ENCODE measurements at regions not wholly inside any gene's neighbourhood (a gene's known extent, or its start where the extent isn't known, plus 50 kb on each side); places are given as distances from the start of the nearest gene placed in this dataset.

- TF ChIP-seq GATA3 (IDR thresholded peaks at IDR 0.05; ENCODE audit: low read depth, low read length): no peak
- no peak for TF ChIP-seq GATA2 (IDR thresholded peaks at IDR 0.05; ENCODE audit: low read depth, low read length)
These were observed 74.1 kb upstream of the POMGNT2 start for GRCh38 chr3:43180027-43180426.

- TF ChIP-seq GATA2 (IDR thresholded peaks at IDR 0.05; ENCODE audit: low read depth, low read length): no peak
- TF ChIP-seq GATA3 (IDR thresholded peaks at IDR 0.05; ENCODE audit: low read depth, low read length): no peak
These were observed 73.0 kb upstream of the POMGNT2 start for GRCh38 chr3:43178891-43179366.

GRCh38 chr3:43177085-43177484, 71.2 kb upstream of the POMGNT2 start:
- TF ChIP-seq GATA3 (IDR thresholded peaks at IDR 0.05; ENCODE audit: low read depth, low read length) (no peak), GATA2 (IDR thresholded peaks at IDR 0.05; ENCODE audit: low read depth, low read length) (no peak)

- no peak for TF ChIP-seq GATA2 (IDR thresholded peaks at IDR 0.05; ENCODE audit: low read depth, low read length)
- no peak for TF ChIP-seq GATA3 (IDR thresholded peaks at IDR 0.05; ENCODE audit: low read depth, low read length)
These were observed 70.8 kb upstream of the POMGNT2 start for GRCh38 chr3:43176666-43177065.

- no peak for TF ChIP-seq GATA3 (IDR thresholded peaks at IDR 0.05; ENCODE audit: low read depth, low read length)
- no peak for TF ChIP-seq GATA2 (IDR thresholded peaks at IDR 0.05; ENCODE audit: low read depth, low read length)
These were observed 69.7 kb upstream of the POMGNT2 start for GRCh38 chr3:43175541-43175940.

GRCh38 chr3:43173949-43174348, 68.1 kb upstream of the POMGNT2 start:
- TF ChIP-seq GATA2 (IDR thresholded peaks at IDR 0.05; ENCODE audit: low read depth, low read length): no peak
- no peak for TF ChIP-seq GATA3 (IDR thresholded peaks at IDR 0.05; ENCODE audit: low read depth, low read length)

- TF ChIP-seq GATA3 (IDR thresholded peaks at IDR 0.05; ENCODE audit: low read depth, low read length) (no peak), GATA2 (IDR thresholded peaks at IDR 0.05; ENCODE audit: low read depth, low read length) (no peak)
These were observed 65.9 kb upstream of the POMGNT2 start for GRCh38 chr3:43171748-43172147.

- no peak for TF ChIP-seq GATA3 (IDR thresholded peaks at IDR 0.05; ENCODE audit: low read depth, low read length)
- no peak for TF ChIP-seq GATA2 (IDR thresholded peaks at IDR 0.05; ENCODE audit: low read depth, low read length)
These were observed 64.7 kb upstream of the POMGNT2 start for GRCh38 chr3:43170553-43170952.

GRCh38 chr3:43169987-43170386, 64.1 kb upstream of the POMGNT2 start:
- TF ChIP-seq GATA2 (IDR thresholded peaks at IDR 0.05; ENCODE audit: low read depth, low read length) (no peak), GATA3 (IDR thresholded peaks at IDR 0.05; ENCODE audit: low read depth, low read length) (no peak)

GRCh38 chr3:43166406-43166805, 60.5 kb upstream of the POMGNT2 start:
- no peak for TF ChIP-seq GATA2 (IDR thresholded peaks at IDR 0.05; ENCODE audit: low read depth, low read length)
- TF ChIP-seq GATA3 (IDR thresholded peaks at IDR 0.05; ENCODE audit: low read depth, low read length): no peak

GRCh38 chr3:43165786-43166185, 59.9 kb upstream of the POMGNT2 start:
- no peak for TF ChIP-seq GATA2 (IDR thresholded peaks at IDR 0.05; ENCODE audit: low read depth, low read length)
- TF ChIP-seq GATA3 (IDR thresholded peaks at IDR 0.05; ENCODE audit: low read depth, low read length): no peak

GRCh38 chr3:43163895-43164493, 58.1 kb upstream of the POMGNT2 start:
- TF ChIP-seq GATA2 (IDR thresholded peaks at IDR 0.05; ENCODE audit: low read depth, low read length) (no peak), GATA3 (IDR thresholded peaks at IDR 0.05; ENCODE audit: low read depth, low read length) (no peak)

GRCh38 chr3:43162230-43163084, 56.6 kb upstream of the POMGNT2 start:
- no peak for TF ChIP-seq GATA2 (IDR thresholded peaks at IDR 0.05; ENCODE audit: low read depth, low read length)
- TF ChIP-seq GATA3 (IDR thresholded peaks at IDR 0.05; ENCODE audit: low read depth, low read length): no peak

GRCh38 chr3:43161684-43162229, 55.9 kb upstream of the POMGNT2 start:
- TF ChIP-seq GATA3 (IDR thresholded peaks at IDR 0.05; ENCODE audit: low read depth, low read length) (no peak), GATA2 (IDR thresholded peaks at IDR 0.05; ENCODE audit: low read depth, low read length) (no peak)

GRCh38 chr3:43160664-43161063, 54.8 kb upstream of the POMGNT2 start:
- no peak for TF ChIP-seq GATA3 (IDR thresholded peaks at IDR 0.05; ENCODE audit: low read depth, low read length)
- TF ChIP-seq GATA2 (IDR thresholded peaks at IDR 0.05; ENCODE audit: low read depth, low read length): no peak

All from SH-SY5Y (cell line).